B cell (primary cell): ENCODE measurements at regions not wholly inside any gene's neighbourhood (a gene's known extent, or its start where the extent isn't known, plus 50 kb on each side); places are given as distances from the start of the nearest gene placed in this dataset.
"Not testable (repeated sequence)": the region's sequence is repeated elsewhere in the genome, so short reads cannot be mapped to it uniquely, and the experiment has no call there.

Source experiments
- ATAC-seq: fragments of 200-7000 bp; cut with Tn5 transposase; one replicate; pipeline ENCODE4 v1.10.0; 2021; ENCODE audit warnings: low read depth, mild to moderate bottlenecking, moderate number of reproducible peaks, moderate library complexity
- CTCF ChIA-PET: fragments of 350-600 bp; sonication (Branson Sonifier 250); formaldehyde crosslinking; loops from one replicate; lab custom pipeline; 2021; ENCODE audit warnings: antibody characterized with exemption, inconsistent platforms; lab: Charles Lee
- POLR2A ChIA-PET: fragments of 350-600 bp; sonication (Branson Sonifier 250); formaldehyde crosslinking; loops from one replicate; lab custom pipeline; 2021; ENCODE audit warnings: antibody characterized with exemption; lab: Charles Lee
- DNase-seq: peaks from one replicate; pipeline ENCODE4 v3.0.0; 2013
- H2AFZ ChIP-seq: 2 replicates; pipeline ENCODE4 v1.6.1; 2012; ENCODE audit warnings: mild to moderate bottlenecking, low read depth, low read length; ENCODE audit not compliant: insufficient read depth, poor library complexity, severe bottlenecking
- H3K27ac ChIP-seq, 2 donors: 1 replicate in 1 of 2; 2 replicates in 1 of 2; pipeline ENCODE4 v1.5.1; 2012 to 2013; ENCODE audit warnings: low read length in 2 of 2, mild to moderate bottlenecking in 2 of 2, moderate library complexity in 1 of 2
- H3K27me3 ChIP-seq, 4 experiments: fragments of 200-600 bp in 1 of 4; sonication (generic) in 1 of 4; replicated peaks in 1 of 4; 1 replicate in 2 of 4; 2 replicates in 2 of 4; pipeline versions ENCODE4 v1.6.1 to v1.7.0; 2013 to 2016; ENCODE audit warnings: low read length in 3 of 4, mild to moderate bottlenecking in 2 of 4, mixed read lengths in 1 of 4, moderate library complexity in 1 of 4; ENCODE audit not compliant: insufficient read depth in 4 of 4, control insufficient read depth in 3 of 4; ENCODE audit errors: control extremely low read depth in 1 of 4
- H3K36me3 ChIP-seq, 2 experiments: replicated peaks in 1 of 2; 1 replicate in 1 of 2; 2 replicates in 1 of 2; pipeline versions ENCODE4 v1.6.1 to v1.7.1; 2013; ENCODE audit warnings: low read length in 1 of 2; ENCODE audit not compliant: insufficient read depth in 2 of 2, control insufficient read depth in 1 of 2; ENCODE audit errors: control extremely low read depth in 1 of 2, extremely low read depth in 1 of 2
- H3K4me1 ChIP-seq, 2 donors: fragments of 200-600 bp in 1 of 2; sonication (generic) in 1 of 2; 1 replicate in 1 of 2; 2 replicates in 1 of 2; pipeline versions ENCODE4 v1.5.1 to v1.6.1; 2013 to 2017; ENCODE audit warnings: low read length in 2 of 2; ENCODE audit not compliant: control insufficient read depth in 2 of 2, insufficient read depth in 2 of 2
- H3K4me2 ChIP-seq: replicated peaks from 2 replicates; pipeline ENCODE3; 2012; ENCODE audit warnings: mild to moderate bottlenecking, low read depth, low read length; ENCODE audit not compliant: poor library complexity, severe bottlenecking
- H3K4me3 ChIP-seq, 5 experiments: fragments of 200-600 bp in 1 of 5; sonication (generic) in 1 of 5; 1 replicate in 3 of 5; 2 replicates in 2 of 5; pipeline versions ENCODE4 v1.5.1 to v1.7.0; 2011 to 2016; ENCODE audit warnings: low read length in 4 of 5, mild to moderate bottlenecking in 4 of 5, low read depth in 2 of 5, control low read depth in 1 of 5, moderate library complexity in 1 of 5; ENCODE audit not compliant: insufficient read depth in 1 of 5; ENCODE audit errors: control extremely low read depth in 1 of 5, extremely low read depth in 1 of 5
- H3K79me2 ChIP-seq: fragments of 200-600 bp; sonication (generic); one replicate; pipeline ENCODE4 v1.6.0; 2016; ENCODE audit warnings: low read length; ENCODE audit not compliant: control insufficient read depth, insufficient read depth
- H3K9ac ChIP-seq: fragments of 200-600 bp; sonication (generic); 2 replicates; pipeline ENCODE4 v1.6.1; 2017; ENCODE audit warnings: mild to moderate bottlenecking, low read length, moderate library complexity
- H3K9me3 ChIP-seq, 3 donors: one replicate each; pipeline versions ENCODE4 v1.6.1 to v1.7.1; 2013; ENCODE audit warnings: low read length in 2 of 3; ENCODE audit not compliant: control insufficient read depth in 2 of 3, insufficient read depth in 1 of 3; ENCODE audit errors: control extremely low read depth in 1 of 3
- H4K20me1 ChIP-seq: 2 replicates; pipeline ENCODE4 v1.6.0; 2012; ENCODE audit warnings: mild to moderate bottlenecking, low read length; ENCODE audit not compliant: insufficient read depth, control insufficient read depth, poor library complexity, severe bottlenecking
- H3K27ac Mint-ChIP-seq: one replicate; pipeline ENCODE4 v1.8.0; 2021; ENCODE audit warnings: mixed read lengths
- H3K27me3 Mint-ChIP-seq: one replicate; pipeline ENCODE4 v1.8.0; 2021; ENCODE audit warnings: mixed read lengths
- H3K4me1 Mint-ChIP-seq: one replicate; pipeline ENCODE4 v1.8.0; 2021; ENCODE audit warnings: mixed read lengths
- H3K4me3 Mint-ChIP-seq: one replicate; pipeline ENCODE4 v1.8.0; 2021; ENCODE audit warnings: mixed read lengths
- H3K9me3 Mint-ChIP-seq: one replicate; pipeline ENCODE4 v1.8.0; 2022; ENCODE audit warnings: mixed read lengths; ENCODE audit not compliant: insufficient read depth
- CTCF ChIP-seq: fragments of 200-600 bp; IDR thresholded peaks from one replicate; pipeline ENCODE4 v1.8.0; 2022; ENCODE audit warnings: antibody characterized with exemption, mild to moderate bottlenecking
- EZH2 ChIP-seq: IDR thresholded peaks from 2 replicates; pipeline ENCODE4 v1.6.1; 2012; ENCODE audit warnings: borderline replicate concordance, low read depth, mild to moderate bottlenecking, moderate library complexity, low read length; ENCODE audit not compliant: insufficient read depth, poor library complexity, severe bottlenecking
- WGBS: methylation state at CpG from one replicate; pipeline ENCODE4 v1.1.5; 2013; ENCODE audit warnings: missing lambda C conversion rate; ENCODE audit not compliant: insufficient coverage; 5-methylcytosine and 5-hydroxymethylcytosine counted together
- intact Hi-C: fragments of 100-400 bp; cut with micrococcal nuclease; formaldehyde crosslinking; loops from one replicate; pipeline ENCODE4 v1.10.0; 2022

- Histone ChIP-seq H3K4me2 (no peak overlapping the region), H3K9ac (no peak overlapping the region), H3K27me3 (no peaks in the 10 kb centered on the region), H3K9me3 (peaks cover 0 to 3% (median 0%) of the 10 kb centered on the region in 3 donors), H3K4me3 (no peak overlapping the region), H3K36me3 (no peaks in the 10 kb centered on the region), H2AFZ (no peak overlapping the region), H4K20me1 (no peaks in the 10 kb centered on the region), H3K4me1 (no peaks in the 10 kb centered on the region), H3K27ac (no peak overlapping the region), H3K79me2 (no peaks in the 10 kb centered on the region)
- ATAC-seq (no peak), DNase-seq (no peak)
- intact Hi-C loops: no loop called here
- Mint-ChIP-seq H3K27ac (no peak overlapping the region), H3K27me3 (no peaks in the 10 kb centered on the region), H3K9me3 (peaks cover 4% of the 10 kb centered on the region), H3K4me3 (no peak overlapping the region), H3K4me1 (no peaks in the 10 kb centered on the region)
- no peak for TF ChIP-seq CTCF
- TF ChIP-seq EZH2: no peak
- POLR2A ChIA-PET: no interaction called here
- WGBS: no CpG with 5 or more reads among the region's 2 CpGs
- CTCF ChIA-PET: no interaction called here
These were observed 835.6 kb upstream of the MIR17HG start for GRCh38 chr13:90511903-90512302.

GRCh38 chr13:90514712-90515111, 832.8 kb upstream of the MIR17HG start:
- CTCF ChIA-PET, H3K36me3 ChIP-seq, H3K4me3 Mint-ChIP-seq, H3K4me1 Mint-ChIP-seq, ATAC-seq, H3K27ac ChIP-seq, POLR2A ChIA-PET, H3K27ac Mint-ChIP-seq, intact Hi-C loops, H3K27me3 Mint-ChIP-seq, H2AFZ ChIP-seq, H3K4me1 ChIP-seq, H3K4me3 ChIP-seq, H3K9me3 ChIP-seq, H4K20me1 ChIP-seq, H3K79me2 ChIP-seq, H3K9me3 Mint-ChIP-seq, H3K4me2 ChIP-seq, H3K27me3 ChIP-seq, H3K9ac ChIP-seq, DNase-seq: not testable (repeated sequence)
- WGBS: 93% methylated on average over 5 of the region's 12 CpGs
